ENCODE measurements at regions not wholly inside any gene's neighbourhood (a gene's known extent, or its start where the extent isn't known, plus 50 kb on each side); places are given as distances from the start of the nearest gene placed in this dataset.

DNA sequence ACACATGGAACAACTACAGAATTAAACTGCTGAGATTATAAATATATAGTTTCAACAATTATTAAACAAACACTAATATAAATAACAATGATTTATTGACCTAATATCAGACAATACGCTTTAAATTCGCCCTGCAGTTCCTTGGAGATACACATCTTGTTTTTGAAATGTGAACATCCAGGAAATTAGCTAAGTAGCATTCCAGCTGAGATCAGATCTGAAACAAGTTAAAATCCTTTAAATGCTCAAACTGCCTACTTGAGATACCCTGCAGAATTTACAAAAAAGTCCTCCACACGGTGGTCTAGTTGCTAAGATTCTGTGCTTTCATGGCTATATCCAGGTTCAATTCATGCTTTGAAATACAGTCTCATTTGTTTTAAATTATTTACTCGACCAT, 101.4 kb upstream of the OLFM3 start:
- no peak for DNase-seq (ENCODE audit: low read depth, low spot score)
- H3K27me3 ChIP-seq (ENCODE audit: control insufficient read depth, insufficient read depth, low read length), result no peaks in the 10 kb centered on the region
- TF ChIP-seq, protein P1, sequence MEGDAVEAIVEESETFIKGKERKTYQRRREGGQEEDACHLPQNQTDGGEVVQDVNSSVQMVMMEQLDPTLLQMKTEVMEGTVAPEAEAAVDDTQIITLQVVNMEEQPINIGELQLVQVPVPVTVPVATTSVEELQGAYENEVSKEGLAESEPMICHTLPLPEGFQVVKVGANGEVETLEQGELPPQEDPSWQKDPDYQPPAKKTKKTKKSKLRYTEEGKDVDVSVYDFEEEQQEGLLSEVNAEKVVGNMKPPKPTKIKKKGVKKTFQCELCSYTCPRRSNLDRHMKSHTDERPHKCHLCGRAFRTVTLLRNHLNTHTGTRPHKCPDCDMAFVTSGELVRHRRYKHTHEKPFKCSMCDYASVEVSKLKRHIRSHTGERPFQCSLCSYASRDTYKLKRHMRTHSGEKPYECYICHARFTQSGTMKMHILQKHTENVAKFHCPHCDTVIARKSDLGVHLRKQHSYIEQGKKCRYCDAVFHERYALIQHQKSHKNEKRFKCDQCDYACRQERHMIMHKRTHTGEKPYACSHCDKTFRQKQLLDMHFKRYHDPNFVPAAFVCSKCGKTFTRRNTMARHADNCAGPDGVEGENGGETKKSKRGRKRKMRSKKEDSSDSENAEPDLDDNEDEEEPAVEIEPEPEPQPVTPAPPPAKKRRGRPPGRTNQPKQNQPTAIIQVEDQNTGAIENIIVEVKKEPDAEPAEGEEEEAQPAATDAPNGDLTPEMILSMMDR (IDR thresholded peaks at IDR 0.05; ENCODE audit: low read depth, low read length), result no peak
- peaks cover 5% of the 10 kb centered on the region; the same call in 1 of the 2 replicates for H3K9me3 ChIP-seq (ENCODE audit: control insufficient read depth, insufficient read depth, low read length)
- ChIA-PET POLR2A (no interaction called here), CTCF (no interaction called here)
- no peak overlapping the region for H3K27ac ChIP-seq (ENCODE audit: low read depth, low read length)
- no peak overlapping the region for H3K4me3 ChIP-seq (ENCODE audit: low read depth, low read length)

DNA sequence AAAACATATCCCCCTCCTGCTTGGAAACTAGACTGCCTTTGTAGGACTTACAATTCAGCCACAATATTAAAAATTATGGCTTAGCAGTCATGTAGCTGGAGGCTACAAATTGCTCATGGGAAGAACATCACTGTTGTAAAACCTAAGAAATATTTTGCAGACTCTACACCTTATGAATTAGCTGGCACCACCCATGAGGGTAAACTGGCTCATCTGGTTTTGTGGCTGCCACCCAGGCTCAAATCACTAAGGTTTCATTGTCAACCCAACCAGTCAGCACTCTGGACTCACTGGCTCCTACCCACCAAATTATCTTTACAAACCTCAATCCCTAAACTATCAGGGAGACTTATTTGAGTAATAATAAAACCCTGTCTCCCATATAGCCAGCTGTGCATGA, 100.7 kb upstream of the OLFM3 start:
- peaks cover 5% of the 10 kb centered on the region; the same call in 1 of the 2 replicates for H3K9me3 ChIP-seq (ENCODE audit: control insufficient read depth, insufficient read depth, low read length)
- no peak for DNase-seq (ENCODE audit: low read depth, low spot score)
- CTCF ChIA-PET, result no interaction called here
- POLR2A ChIA-PET, result no interaction called here
- no peak overlapping the region for H3K27ac ChIP-seq (ENCODE audit: low read depth, low read length)
- no peaks in the 10 kb centered on the region for H3K27me3 ChIP-seq (ENCODE audit: control insufficient read depth, insufficient read depth, low read length)
- H3K4me3 ChIP-seq (ENCODE audit: low read depth, low read length), result no peak overlapping the region
- TF ChIP-seq, protein P1 (IDR thresholded peaks at IDR 0.05; ENCODE audit: low read depth, low read length), result no peak

DNA sequence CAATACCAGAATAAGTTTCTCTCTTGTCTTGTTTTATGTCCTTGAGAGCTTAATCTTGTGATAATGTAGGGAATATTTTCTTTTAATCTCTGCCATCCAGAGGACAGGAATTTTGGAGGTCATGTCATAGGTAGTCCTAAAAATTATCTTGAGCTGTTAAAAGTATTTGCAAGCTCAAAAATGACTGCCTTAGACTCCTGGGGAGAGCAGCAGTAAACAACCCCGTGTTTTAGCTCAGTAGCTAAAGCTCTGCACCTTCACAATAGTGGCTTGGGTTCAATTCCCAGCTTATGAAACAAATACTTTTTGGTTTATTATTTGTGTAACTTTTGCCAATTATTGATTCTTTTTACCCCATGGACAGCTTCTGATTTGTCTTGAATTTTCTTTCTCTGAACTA, 99.4 kb upstream of the OLFM3 start:
- no peak for DNase-seq (ENCODE audit: low read depth, low spot score)
- POLR2A ChIA-PET, result no interaction called here
- no peak overlapping the region for H3K27ac ChIP-seq (ENCODE audit: low read depth, low read length)

DNA sequence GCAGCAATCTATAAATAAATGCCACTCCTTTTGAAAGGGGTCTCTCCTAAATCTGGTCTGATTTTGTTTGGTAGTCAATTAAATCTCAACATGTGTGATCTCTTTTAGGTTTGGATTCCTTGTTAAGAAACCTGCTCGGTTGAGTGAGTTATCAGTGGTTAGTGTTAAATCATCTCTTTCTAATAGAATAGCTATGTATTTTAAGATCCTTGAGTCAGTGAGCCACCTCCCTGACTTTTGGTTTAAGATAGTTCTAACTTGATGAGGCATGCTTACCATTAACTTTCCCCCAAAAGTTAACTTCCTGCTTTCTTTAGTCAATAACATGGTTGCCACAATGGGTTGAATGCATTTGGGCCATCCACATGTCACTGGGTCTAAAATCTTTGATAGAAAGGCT, 93.1 kb upstream of the OLFM3 start:
- TF ChIP-seq, protein P1 (IDR thresholded peaks at IDR 0.05; ENCODE audit: low read depth, low read length), result no peak
- Histone ChIP-seq H3K9me3 (ENCODE audit: control insufficient read depth, insufficient read depth, low read length) (no peaks in the 10 kb centered on the region; the same call in 1 of the 2 replicates), H3K4me3 (ENCODE audit: low read depth, low read length) (no peak overlapping the region), H3K27me3 (ENCODE audit: control insufficient read depth, insufficient read depth, low read length) (no peaks in the 10 kb centered on the region), H3K27ac (ENCODE audit: low read depth, low read length) (no peak overlapping the region)
- ChIA-PET POLR2A (no interaction called here), CTCF (interaction anchor here (0.6 kb wide), 1 partner anchor 543 kb away, joined by 3 read pairs; no protein-coding TSS in a partner anchor)
- no peak for DNase-seq (ENCODE audit: low read depth, low spot score)

More for the DNA sequence above, 99.4 kb upstream of the OLFM3 start:
- Histone ChIP-seq H3K4me3 (ENCODE audit: low read depth, low read length) (no peak overlapping the region), H3K9me3 (ENCODE audit: control insufficient read depth, insufficient read depth, low read length) (peaks cover 2% of the 10 kb centered on the region; the same call in 1 of the 2 replicates), H3K27me3 (ENCODE audit: control insufficient read depth, insufficient read depth, low read length) (no peaks in the 10 kb centered on the region)
- CTCF ChIA-PET, result no interaction called here
- TF ChIP-seq, protein P1 (IDR thresholded peaks at IDR 0.05; ENCODE audit: low read depth, low read length), result no peak

DNA sequence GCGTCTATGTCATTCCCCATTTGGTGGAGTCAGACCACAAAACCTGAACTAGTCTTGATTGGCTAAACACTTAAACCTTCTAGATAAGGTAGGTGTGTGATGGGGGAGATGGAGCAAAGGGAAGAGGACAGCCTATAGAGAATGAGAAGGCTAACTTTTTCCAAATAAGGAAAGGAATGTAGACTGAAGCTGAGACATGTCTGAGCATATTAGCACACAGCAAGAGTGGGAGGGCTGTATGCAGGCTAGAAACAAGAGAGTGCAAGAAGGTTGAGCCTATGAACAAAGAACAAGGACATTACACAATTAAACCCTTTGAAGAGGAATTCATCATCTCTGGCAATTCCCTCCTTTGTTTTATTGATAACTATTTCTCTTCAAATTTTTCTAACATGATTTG, 89.2 kb upstream of the OLFM3 start:
- H3K4me3 ChIP-seq (ENCODE audit: low read depth, low read length), result no peak overlapping the region
- TF ChIP-seq, protein P1 (IDR thresholded peaks at IDR 0.05; ENCODE audit: low read depth, low read length), result no peak
- POLR2A ChIA-PET, result no interaction called here
- peaks cover 3% of the 10 kb centered on the region for H3K9me3 ChIP-seq (ENCODE audit: control insufficient read depth, insufficient read depth, low read length)
- DNase-seq (ENCODE audit: low read depth, low spot score), result no peak
- no peaks in the 10 kb centered on the region for H3K27me3 ChIP-seq (ENCODE audit: control insufficient read depth, insufficient read depth, low read length)
- CTCF ChIA-PET, result no interaction called here
- H3K27ac ChIP-seq (ENCODE audit: low read depth, low read length), result no peak overlapping the region

Measured in AG04450 (cell line).